ENCODE measurements at regions not wholly inside any gene's neighbourhood (a gene's known extent, or its start where the extent isn't known, plus 50 kb on each side); places are given as distances from the start of the nearest gene placed in this dataset.
"Not testable (repeated sequence)": the region's sequence is repeated elsewhere in the genome, so short reads cannot be mapped to it uniquely, and the experiment has no call there.

DNA sequence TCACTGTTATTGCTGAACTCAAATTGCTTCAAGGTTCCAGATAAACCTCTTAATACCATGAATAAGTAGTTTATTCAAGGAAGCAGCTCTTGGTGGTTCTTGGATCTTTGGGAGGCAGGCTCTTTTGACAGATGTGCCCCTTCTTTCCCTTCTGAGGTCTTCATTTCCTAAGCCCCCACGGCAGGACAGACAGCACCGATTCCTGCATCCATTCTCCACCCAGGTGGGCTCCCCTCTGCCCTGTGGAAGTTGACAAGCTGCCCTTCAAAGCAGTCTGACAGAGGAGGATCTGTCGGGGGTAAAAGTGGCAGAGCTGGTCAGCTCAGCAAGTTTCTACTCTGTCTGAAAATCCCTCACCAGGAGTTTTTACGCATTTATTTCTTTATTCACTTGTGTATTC, 605.3 kb upstream of the B3GAT1 start:
- Histone ChIP-seq H3K9ac (ENCODE audit: low read length in 2 of 2) (no peak overlapping the region), H3K27me3 (ENCODE audit: control insufficient read depth in 1 of 2, insufficient read depth in 2 of 2, low read length in 2 of 2) (no peaks in the 10 kb centered on the region), H3K36me3 (ENCODE audit: control insufficient read depth in 2 of 2, insufficient read depth in 2 of 2, low read length in 2 of 2) (no peaks in the 10 kb centered on the region), H3K9me3 (ENCODE audit: control insufficient read depth in 2 of 2, low read length in 2 of 2) (peaks cover 0 to 3% of the 10 kb centered on the region in 2 donors), H3K27ac (ENCODE audit: low read length) (no peak overlapping the region), H3K4me1 (ENCODE audit: control insufficient read depth, insufficient read depth, low read length) (no peaks in the 10 kb centered on the region), H3K4me3 (ENCODE audit: low read length in 2 of 2) (no peak overlapping the region)

DNA sequence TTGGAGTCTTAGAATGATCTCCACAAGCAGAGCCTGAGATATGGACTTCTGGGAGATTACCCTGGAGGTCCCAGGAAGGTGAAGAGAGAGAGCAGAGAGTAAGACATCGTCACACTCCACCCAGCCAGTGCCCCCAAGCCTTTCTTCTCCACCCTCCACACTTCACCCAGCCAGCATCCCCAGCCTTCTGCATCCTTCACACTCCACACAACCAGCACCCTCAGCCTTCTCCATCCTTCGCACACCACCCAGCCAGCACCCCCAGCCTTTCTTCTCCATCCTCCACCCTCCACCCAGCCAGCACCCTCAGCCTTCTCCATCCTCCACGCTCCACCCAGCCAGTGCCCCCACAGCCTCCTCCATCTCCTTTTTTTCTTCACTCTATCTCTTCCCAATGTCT, 603.9 kb upstream of the B3GAT1 start:
- Histone ChIP-seq H3K9ac (ENCODE audit: low read length in 2 of 2) (no peak overlapping the region), H3K9me3 (ENCODE audit: control insufficient read depth in 2 of 2, low read length in 2 of 2) (peaks cover 0 to 3% of the 10 kb centered on the region in 2 donors), H3K4me3 (ENCODE audit: low read length in 2 of 2) (no peak overlapping the region), H3K4me1 (ENCODE audit: control insufficient read depth, insufficient read depth, low read length) (no peaks in the 10 kb centered on the region), H3K27ac (ENCODE audit: low read length) (no peak overlapping the region), H3K27me3 (ENCODE audit: control insufficient read depth in 1 of 2, insufficient read depth in 2 of 2, low read length in 2 of 2) (no peaks in the 10 kb centered on the region), H3K36me3 (ENCODE audit: control insufficient read depth in 2 of 2, insufficient read depth in 2 of 2, low read length in 2 of 2) (no peaks in the 10 kb centered on the region)

DNA sequence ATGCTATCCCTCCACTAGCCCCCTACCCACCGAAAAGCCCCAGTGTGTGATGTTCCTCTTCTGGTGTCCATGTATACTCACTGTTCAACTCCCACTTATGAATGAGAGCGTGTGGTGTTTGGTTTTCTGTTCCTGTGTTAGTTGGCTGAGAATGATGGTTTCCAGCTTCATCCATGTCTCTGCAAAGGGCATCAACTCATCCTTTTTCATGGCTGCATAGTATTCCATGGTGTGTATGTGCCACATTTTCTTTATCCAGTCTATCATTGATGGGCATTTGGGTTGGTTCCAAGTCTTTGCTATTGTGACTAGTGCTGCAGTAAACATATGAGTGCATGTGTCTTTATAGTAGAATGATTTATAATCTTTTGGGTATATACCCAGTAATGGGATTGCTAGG, 599.3 kb upstream of the B3GAT1 start:
- H3K4me1 ChIP-seq (ENCODE audit: control insufficient read depth, insufficient read depth, low read length); H3K36me3 ChIP-seq (ENCODE audit: control insufficient read depth in 2 of 2, insufficient read depth in 2 of 2, low read length in 2 of 2); H3K4me3 ChIP-seq (ENCODE audit: low read length in 2 of 2); H3K9me3 ChIP-seq (ENCODE audit: control insufficient read depth in 2 of 2, low read length in 2 of 2); H3K27ac ChIP-seq (ENCODE audit: low read length); H3K9ac ChIP-seq (ENCODE audit: low read length in 2 of 2); H3K27me3 ChIP-seq (ENCODE audit: control insufficient read depth in 1 of 2, insufficient read depth in 2 of 2, low read length in 2 of 2): not testable (repeated sequence)

DNA sequence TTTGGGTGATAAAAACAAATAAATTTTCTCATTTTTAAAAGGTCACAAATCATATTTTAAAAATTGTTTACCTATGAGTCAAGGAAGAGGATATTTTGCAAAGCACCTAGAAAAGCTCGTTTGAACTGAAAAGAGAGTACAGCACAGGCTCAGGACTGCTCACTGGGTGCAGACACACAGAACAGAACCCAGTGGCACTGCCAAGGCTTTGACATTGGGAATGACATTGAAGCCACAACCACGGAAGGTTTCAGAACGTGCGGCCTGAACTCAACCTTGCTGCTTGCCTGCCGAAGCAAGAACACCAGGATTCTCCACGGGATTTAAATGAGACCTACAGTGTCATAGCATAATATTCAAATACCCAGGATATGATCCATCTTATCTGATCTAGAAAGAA, 597.1 kb upstream of the B3GAT1 start:
- Histone ChIP-seq H3K4me3 (ENCODE audit: low read length in 2 of 2) (no peak overlapping the region), H3K36me3 (ENCODE audit: control insufficient read depth in 2 of 2, insufficient read depth in 2 of 2, low read length in 2 of 2) (no peaks in the 10 kb centered on the region), H3K27me3 (ENCODE audit: control insufficient read depth in 1 of 2, insufficient read depth in 2 of 2, low read length in 2 of 2) (peaks cover 14 to 15% of the 10 kb centered on the region in 2 donors), H3K9me3 (ENCODE audit: control insufficient read depth in 2 of 2, low read length in 2 of 2) (no peaks in the 10 kb centered on the region), H3K4me1 (ENCODE audit: control insufficient read depth, insufficient read depth, low read length) (peaks cover 6% of the 10 kb centered on the region), H3K9ac (ENCODE audit: low read length in 2 of 2) (no peak overlapping the region), H3K27ac (ENCODE audit: low read length) (no peak overlapping the region)

DNA sequence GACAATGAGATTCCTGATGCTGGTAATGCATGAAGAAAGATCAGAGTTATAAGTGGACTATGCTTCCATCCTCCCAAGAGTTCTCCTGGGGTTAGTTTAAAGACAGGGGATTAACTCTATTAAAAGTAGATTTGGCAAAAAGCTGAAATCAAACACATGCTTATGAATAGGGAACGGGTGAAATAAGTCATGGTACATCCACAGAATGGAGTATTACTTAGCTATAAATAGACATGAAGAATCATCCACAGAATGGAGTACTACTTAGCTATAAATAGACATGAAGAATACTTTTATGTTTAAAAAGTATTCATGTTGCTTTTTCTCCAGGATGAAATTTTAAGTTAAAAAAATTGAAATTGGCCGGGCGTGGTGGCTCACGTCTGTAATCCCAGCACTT, 596.4 kb upstream of the B3GAT1 start:
- H3K4me3 ChIP-seq (ENCODE audit: low read length in 2 of 2) = no peak overlapping the region
- peaks cover 6% of the 10 kb centered on the region for H3K4me1 ChIP-seq (ENCODE audit: control insufficient read depth, insufficient read depth, low read length)
- no peaks in the 10 kb centered on the region for H3K36me3 ChIP-seq (ENCODE audit: control insufficient read depth in 2 of 2, insufficient read depth in 2 of 2, low read length in 2 of 2)
- peaks cover 15 to 17% of the 10 kb centered on the region in 2 donors for H3K27me3 ChIP-seq (ENCODE audit: control insufficient read depth in 1 of 2, insufficient read depth in 2 of 2, low read length in 2 of 2)
- no peak overlapping the region for H3K27ac ChIP-seq (ENCODE audit: low read length)
- H3K9ac ChIP-seq (ENCODE audit: low read length in 2 of 2) = no peak overlapping the region
- no peaks in the 10 kb centered on the region for H3K9me3 ChIP-seq (ENCODE audit: control insufficient read depth in 2 of 2, low read length in 2 of 2)

DNA sequence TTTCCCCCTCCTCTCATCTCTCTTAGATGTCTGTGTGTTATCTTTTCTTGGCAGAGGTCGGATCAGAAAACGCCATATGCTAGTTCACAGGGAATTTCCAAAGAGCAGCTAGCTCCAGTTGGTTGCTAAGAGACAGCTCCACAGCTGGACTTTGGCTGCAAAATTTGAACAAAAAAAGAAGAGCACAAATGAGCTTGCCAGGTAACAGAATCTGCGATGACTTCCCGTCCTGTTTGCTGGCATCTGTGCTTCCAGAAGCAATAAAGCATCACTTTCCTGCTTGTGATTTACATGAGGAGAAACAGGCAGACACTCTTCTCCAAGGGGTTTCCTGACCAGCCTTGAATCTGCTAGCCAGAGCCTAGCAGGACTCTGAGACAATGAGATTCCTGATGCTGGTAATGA, 596.0 kb upstream of the B3GAT1 start:
- Histone ChIP-seq H3K9me3 (ENCODE audit: control insufficient read depth in 2 of 2, low read length in 2 of 2) (no peaks in the 10 kb centered on the region), H3K4me1 (ENCODE audit: control insufficient read depth, insufficient read depth, low read length) (peaks cover 6% of the 10 kb centered on the region), H3K4me3 (ENCODE audit: low read length in 2 of 2) (no peak overlapping the region), H3K27me3 (ENCODE audit: control insufficient read depth in 1 of 2, insufficient read depth in 2 of 2, low read length in 2 of 2) (peaks cover 15 to 17% of the 10 kb centered on the region in 2 donors), H3K36me3 (ENCODE audit: control insufficient read depth in 2 of 2, insufficient read depth in 2 of 2, low read length in 2 of 2) (no peaks in the 10 kb centered on the region), H3K27ac (ENCODE audit: low read length) (no peak overlapping the region), H3K9ac (ENCODE audit: low read length in 2 of 2) (no peak overlapping the region)

DNA sequence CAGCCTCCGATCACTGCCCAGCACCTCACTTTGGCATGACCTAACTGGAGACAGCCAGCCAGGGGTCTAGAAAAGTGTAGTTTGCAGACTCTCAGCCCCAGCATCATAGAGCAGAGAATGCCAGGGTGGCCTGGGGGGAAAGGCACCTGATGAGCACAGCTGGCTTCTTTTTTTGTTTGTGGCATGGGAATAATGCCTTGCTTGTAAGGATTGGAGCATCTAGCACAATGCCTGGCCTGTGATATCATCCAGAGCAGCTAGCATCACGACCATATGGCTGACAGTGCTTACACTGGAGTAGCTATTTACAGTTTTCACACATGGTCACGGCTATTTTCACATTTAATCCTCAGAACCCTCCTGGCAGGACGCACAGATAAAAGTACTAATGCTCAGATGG, 594.8 kb upstream of the B3GAT1 start:
- H3K27me3 ChIP-seq (ENCODE audit: control insufficient read depth in 1 of 2, insufficient read depth in 2 of 2, low read length in 2 of 2) = peaks cover 15 to 17% of the 10 kb centered on the region in 2 donors
- H3K36me3 ChIP-seq (ENCODE audit: control insufficient read depth in 2 of 2, insufficient read depth in 2 of 2, low read length in 2 of 2) = no peaks in the 10 kb centered on the region
- no peak overlapping the region for H3K9ac ChIP-seq (ENCODE audit: low read length in 2 of 2)
- no peak overlapping the region for H3K27ac ChIP-seq (ENCODE audit: low read length)
- peaks cover 6% of the 10 kb centered on the region for H3K4me1 ChIP-seq (ENCODE audit: control insufficient read depth, insufficient read depth, low read length)
- H3K4me3 ChIP-seq (ENCODE audit: low read length in 2 of 2) = no peak overlapping the region
- no peaks in the 10 kb centered on the region for H3K9me3 ChIP-seq (ENCODE audit: control insufficient read depth in 2 of 2, low read length in 2 of 2)

DNA sequence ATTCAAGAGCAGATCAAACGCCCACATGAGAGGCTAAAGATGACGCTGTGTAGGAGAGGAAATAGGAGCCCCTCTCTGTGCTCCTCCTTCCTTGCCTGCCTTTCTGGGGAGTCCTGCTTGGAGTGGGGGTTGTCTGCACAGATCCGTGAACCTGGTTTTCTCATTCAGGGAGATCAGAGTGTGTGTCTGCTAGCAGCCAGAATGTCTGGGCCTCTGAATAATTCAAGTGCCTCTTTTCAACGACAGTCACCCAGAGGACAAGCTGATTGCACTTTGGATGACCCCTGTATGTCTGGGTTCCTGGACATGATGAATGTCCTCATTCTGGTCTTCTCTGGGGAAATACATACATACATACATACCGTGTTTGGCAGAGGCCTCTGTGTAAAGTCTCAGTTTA, 592.5 kb upstream of the B3GAT1 start:
- peaks cover 15 to 17% of the 10 kb centered on the region in 2 donors for H3K27me3 ChIP-seq (ENCODE audit: control insufficient read depth in 1 of 2, insufficient read depth in 2 of 2, low read length in 2 of 2)
- H3K9ac ChIP-seq (ENCODE audit: low read length in 2 of 2) = no peak overlapping the region
- no peak overlapping the region for H3K27ac ChIP-seq (ENCODE audit: low read length)
- H3K36me3 ChIP-seq (ENCODE audit: control insufficient read depth in 2 of 2, insufficient read depth in 2 of 2, low read length in 2 of 2) = no peaks in the 10 kb centered on the region
- no peaks in the 10 kb centered on the region for H3K9me3 ChIP-seq (ENCODE audit: control insufficient read depth in 2 of 2, low read length in 2 of 2)
- H3K4me1 ChIP-seq (ENCODE audit: control insufficient read depth, insufficient read depth, low read length) = peaks cover 6% of the 10 kb centered on the region
- H3K4me3 ChIP-seq (ENCODE audit: low read length in 2 of 2) = no peak overlapping the region

DNA sequence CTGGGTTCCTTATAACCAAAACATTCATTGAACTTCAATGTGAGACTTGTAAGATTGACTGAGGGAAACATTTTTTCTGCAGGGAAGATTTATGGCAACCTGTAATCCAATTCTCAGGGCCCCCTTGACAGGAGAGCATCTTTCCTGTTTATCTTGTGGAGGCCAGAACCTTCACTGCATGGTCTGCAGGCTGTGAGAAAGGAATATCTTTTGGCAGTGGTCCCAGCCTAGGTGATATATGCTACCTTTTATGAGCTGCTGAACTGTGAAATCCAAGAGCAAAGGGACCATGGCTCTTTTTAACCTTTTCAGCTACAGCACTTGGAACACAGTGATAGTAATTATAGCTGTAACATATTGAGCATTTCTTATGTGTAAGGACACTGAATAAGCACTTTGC, 590.2 kb upstream of the B3GAT1 start:
- Histone ChIP-seq H3K4me1 (ENCODE audit: control insufficient read depth, insufficient read depth, low read length) (no peaks in the 10 kb centered on the region), H3K9me3 (ENCODE audit: control insufficient read depth in 2 of 2, low read length in 2 of 2) (no peaks in the 10 kb centered on the region), H3K9ac (ENCODE audit: low read length in 2 of 2) (no peak overlapping the region), H3K27ac (ENCODE audit: low read length) (no peak overlapping the region), H3K27me3 (ENCODE audit: control insufficient read depth in 1 of 2, insufficient read depth in 2 of 2, low read length in 2 of 2) (peaks cover 17 to 19% of the 10 kb centered on the region in 2 donors), H3K36me3 (ENCODE audit: control insufficient read depth in 2 of 2, insufficient read depth in 2 of 2, low read length in 2 of 2) (no peaks in the 10 kb centered on the region), H3K4me3 (ENCODE audit: low read length in 2 of 2) (no peak overlapping the region)

DNA sequence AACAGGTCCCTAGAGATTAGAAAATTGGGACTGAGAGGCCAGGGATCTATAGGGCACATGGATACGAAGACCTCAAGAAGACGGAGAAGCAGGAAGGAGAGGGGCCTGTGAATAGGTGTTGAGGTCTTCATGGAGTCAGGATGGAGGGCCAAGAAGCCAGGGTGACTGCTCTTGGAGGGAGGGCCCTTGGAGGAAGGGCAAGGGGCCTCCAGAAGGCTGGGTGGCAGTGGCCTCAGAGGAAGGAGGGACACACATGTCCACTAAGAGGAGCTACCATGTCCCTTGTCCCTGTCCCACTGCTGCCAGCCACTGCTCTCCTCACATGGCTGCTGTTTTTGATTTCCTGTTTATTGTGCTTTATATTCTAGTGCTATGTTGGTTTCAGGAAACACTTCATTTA, 589.5 kb upstream of the B3GAT1 start:
- Histone ChIP-seq H3K27ac (ENCODE audit: low read length) (no peak overlapping the region), H3K9me3 (ENCODE audit: control insufficient read depth in 2 of 2, low read length in 2 of 2) (no peaks in the 10 kb centered on the region), H3K27me3 (ENCODE audit: control insufficient read depth in 1 of 2, insufficient read depth in 2 of 2, low read length in 2 of 2) (peaks cover 12 to 13% of the 10 kb centered on the region in 2 donors), H3K4me3 (ENCODE audit: low read length in 2 of 2) (no peak overlapping the region), H3K36me3 (ENCODE audit: control insufficient read depth in 2 of 2, insufficient read depth in 2 of 2, low read length in 2 of 2) (no peaks in the 10 kb centered on the region), H3K4me1 (ENCODE audit: control insufficient read depth, insufficient read depth, low read length) (no peaks in the 10 kb centered on the region), H3K9ac (ENCODE audit: low read length in 2 of 2) (no peak overlapping the region)

DNA sequence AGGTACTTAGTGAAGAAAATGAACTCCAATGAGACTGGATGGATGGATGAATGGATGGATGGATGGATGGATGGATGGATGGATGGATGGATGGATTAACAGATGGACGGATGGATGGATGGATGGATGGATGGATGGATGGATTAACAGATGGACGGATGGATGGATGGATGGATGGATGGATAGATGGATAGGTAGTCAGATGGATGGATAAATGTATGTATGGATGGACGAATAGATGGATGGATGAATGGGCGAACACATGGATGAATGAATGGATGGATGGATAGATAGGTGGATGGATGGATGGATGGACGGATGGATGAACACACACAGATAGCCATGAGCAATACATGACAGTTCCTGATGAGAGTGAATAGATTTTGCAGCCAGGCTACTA, 589.0 kb upstream of the B3GAT1 start:
- H3K27me3 ChIP-seq (ENCODE audit: control insufficient read depth in 1 of 2, insufficient read depth in 2 of 2, low read length in 2 of 2) = peaks cover 8 to 12% of the 10 kb centered on the region in 2 donors
- H3K27ac ChIP-seq (ENCODE audit: low read length) = not testable (repeated sequence)

More for the DNA sequence above, 589.0 kb upstream of the B3GAT1 start:
- H3K36me3 ChIP-seq (ENCODE audit: control insufficient read depth in 2 of 2, insufficient read depth in 2 of 2, low read length in 2 of 2); H3K9ac ChIP-seq (ENCODE audit: low read length in 2 of 2); H3K4me1 ChIP-seq (ENCODE audit: control insufficient read depth, insufficient read depth, low read length); H3K4me3 ChIP-seq (ENCODE audit: low read length in 2 of 2); H3K9me3 ChIP-seq (ENCODE audit: control insufficient read depth in 2 of 2, low read length in 2 of 2): not testable (repeated sequence)

Data from stomach smooth muscle (tissue), 2 donors.